GM13976 (cell line): ENCODE measurements at regions not wholly inside any gene's neighbourhood (a gene's known extent, or its start where the extent isn't known, plus 50 kb on each side); places are given as distances from the start of the nearest gene placed in this dataset.

ENCODE experiments used
- DNase-seq: peaks from one replicate; pipeline ENCODE4 v3.0.0; 2012; ENCODE audit warnings: low spot score
- in situ Hi-C: fragments of 300-500 bp; cut with MboI; formaldehyde crosslinking; loops from one replicate; pipeline ENCODE4 v1.12.0; 2022; ENCODE audit warnings: low sequenced_read_pairs, mixed read lengths, inconsistent platforms; ENCODE audit not compliant: unreplicated experiment
- TF ChIP-seq, protein P1 (sequence below): IDR thresholded peaks from 2 replicates; pipeline ENCODE4 v1.5.1; 2012; ENCODE audit warnings: borderline replicate concordance, mild to moderate bottlenecking; ENCODE audit not compliant: insufficient read depth; ENCODE audit errors: extremely low read depth, missing control alignments, control extremely low read depth

DNA sequence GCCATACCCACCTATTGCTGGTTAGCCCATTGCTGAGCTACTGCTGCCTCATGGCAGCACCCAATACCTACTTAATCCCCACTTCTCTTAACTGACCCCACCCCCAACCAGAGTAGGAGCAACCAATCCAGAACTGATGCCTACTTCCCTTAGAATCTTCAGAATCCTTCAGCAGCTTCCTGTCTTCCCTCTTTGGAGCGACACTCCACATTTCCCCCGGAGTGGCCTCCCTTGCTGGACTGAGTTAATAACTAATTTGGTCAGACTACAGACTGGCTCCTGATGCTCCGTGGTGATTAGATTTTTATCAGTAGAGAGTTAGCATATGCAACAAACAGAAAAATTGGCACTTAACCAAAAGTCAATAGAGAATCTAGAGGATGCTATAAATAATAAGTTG is 51.2 kb upstream of the UBR2 start:
- TF ChIP-seq, protein P1, sequence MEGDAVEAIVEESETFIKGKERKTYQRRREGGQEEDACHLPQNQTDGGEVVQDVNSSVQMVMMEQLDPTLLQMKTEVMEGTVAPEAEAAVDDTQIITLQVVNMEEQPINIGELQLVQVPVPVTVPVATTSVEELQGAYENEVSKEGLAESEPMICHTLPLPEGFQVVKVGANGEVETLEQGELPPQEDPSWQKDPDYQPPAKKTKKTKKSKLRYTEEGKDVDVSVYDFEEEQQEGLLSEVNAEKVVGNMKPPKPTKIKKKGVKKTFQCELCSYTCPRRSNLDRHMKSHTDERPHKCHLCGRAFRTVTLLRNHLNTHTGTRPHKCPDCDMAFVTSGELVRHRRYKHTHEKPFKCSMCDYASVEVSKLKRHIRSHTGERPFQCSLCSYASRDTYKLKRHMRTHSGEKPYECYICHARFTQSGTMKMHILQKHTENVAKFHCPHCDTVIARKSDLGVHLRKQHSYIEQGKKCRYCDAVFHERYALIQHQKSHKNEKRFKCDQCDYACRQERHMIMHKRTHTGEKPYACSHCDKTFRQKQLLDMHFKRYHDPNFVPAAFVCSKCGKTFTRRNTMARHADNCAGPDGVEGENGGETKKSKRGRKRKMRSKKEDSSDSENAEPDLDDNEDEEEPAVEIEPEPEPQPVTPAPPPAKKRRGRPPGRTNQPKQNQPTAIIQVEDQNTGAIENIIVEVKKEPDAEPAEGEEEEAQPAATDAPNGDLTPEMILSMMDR: no peak
- in situ Hi-C loops: no loop called here
- no peak for DNase-seq

DNA sequence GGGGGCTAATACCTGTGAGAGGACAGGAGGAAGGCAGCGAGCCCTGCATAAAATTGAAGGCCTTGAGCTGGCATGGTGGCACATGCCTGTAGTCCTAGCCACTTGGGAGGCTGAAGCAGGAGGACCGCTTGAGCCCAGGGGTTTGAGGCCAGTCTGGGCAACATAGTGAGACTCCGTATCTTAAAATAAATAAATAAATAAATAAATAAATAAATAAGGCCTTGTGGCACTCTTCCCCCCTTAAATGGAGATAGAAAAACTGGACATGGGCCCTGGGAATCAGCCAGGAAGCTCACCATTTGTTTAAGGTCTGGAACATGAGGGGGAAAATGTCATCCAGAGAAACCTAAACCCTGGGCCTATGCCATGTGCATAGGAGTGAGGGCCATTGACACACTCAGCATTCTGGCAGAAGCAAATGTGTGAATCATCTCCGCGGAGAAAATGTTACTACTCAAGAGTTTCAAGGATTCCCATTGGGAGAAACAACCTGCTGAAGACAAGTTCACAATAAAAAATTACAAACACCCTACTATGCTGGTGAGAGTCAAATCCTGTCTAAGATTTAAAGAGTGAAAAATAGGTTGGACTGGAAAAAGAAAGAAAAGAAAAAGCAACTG is 51.9 kb upstream of the UBR2 start:
- TF ChIP-seq, protein P1: no peak
- no peak for DNase-seq
- in situ Hi-C loops: no loop called here

DNA sequence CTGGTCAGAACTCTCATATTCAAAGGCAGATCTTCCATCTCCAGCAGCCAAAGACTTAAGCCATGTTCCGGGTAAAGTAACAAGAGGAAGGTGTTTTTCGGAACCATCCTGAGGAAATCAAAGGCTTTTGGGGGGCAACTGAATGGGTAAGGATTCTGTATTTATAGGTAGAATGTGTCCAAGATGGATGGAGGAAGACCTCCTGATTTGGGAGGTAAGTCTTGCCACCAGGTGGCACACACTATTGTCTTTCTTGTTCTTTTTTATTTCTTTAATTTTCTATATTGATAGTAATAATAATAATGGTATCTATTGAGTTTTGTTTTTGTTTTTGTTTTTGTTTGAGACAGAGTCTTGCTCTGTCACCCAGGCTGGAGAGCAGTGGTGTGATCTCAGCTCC is 53.0 kb upstream of the UBR2 start:
- in situ Hi-C loops: no loop called here
- TF ChIP-seq, protein P1: no peak
- no peak for DNase-seq

DNA sequence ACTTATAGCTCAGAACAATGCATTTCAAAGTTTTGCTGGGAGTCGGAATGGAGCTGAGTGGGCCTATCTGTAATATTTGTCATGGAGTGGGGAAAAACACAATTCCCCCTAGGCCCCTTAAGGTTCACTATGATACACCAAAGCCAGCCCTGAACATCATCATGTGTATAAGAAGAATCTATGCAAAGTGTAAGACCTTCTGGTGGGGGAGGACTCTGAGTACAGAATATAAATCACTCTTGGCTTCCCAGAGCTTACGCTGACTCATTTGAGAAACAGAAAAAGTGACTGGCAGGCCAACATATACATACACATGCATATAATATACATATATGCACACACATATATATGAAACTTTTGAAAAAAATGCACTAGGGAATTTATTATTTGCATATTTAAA is 54.1 kb upstream of the UBR2 start:
- DNase-seq: peak; percentile 36

DNA sequence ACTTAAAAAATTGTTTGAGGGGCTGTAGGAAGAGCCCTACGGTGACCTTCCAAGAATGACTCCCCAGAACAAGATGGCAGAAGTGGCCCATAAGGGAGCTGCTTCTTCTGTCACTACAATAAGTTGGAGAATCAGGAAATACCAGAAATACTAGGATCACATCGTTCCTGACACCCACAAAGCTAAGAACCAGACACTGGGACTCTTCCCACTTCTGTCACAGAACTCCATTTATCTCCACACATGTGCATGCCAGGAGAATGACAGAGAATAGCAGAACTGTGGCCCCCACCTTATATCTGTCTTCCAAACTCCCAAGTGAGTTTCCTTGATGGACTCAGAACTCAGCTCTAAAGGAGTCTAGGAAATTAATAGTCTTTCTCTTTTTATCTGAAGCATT is 54.6 kb upstream of the UBR2 start:
- in situ Hi-C loops: no loop called here
- TF ChIP-seq, protein P1: no peak
- no peak for DNase-seq

More for the DNA sequence above, 54.1 kb upstream of the UBR2 start:
- TF ChIP-seq, protein P1: no peak
- in situ Hi-C loops: no loop called here

DNA sequence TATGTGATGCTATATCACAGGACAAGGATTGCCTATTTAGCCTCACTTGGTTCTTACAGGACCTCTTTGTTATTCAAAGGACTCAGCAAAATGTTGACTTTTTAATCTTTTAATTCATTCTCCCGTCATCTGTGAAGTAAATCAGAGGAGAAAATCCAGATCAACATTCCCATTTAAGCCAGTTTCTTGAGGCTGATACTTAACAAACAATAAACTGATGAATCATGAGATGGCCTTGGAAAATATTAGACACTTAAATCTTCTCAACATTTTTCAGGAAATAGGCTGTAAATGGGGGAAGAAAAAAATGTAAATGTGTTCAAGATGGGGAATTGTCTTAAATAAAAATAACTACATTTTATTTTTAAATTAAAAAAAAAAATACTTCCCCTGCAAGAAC is 55.9 kb upstream of the UBR2 start:
- DNase-seq: no peak
- TF ChIP-seq, protein P1: no peak
- in situ Hi-C loops: no loop called here
